GM20000 (cell line): ENCODE measurements at regions not wholly inside any gene's neighbourhood (a gene's known extent, or its start where the extent isn't known, plus 50 kb on each side); places are given as distances from the start of the nearest gene placed in this dataset.

ENCODE experiments used
- DNase-seq: peaks from one replicate; pipeline ENCODE4 v3.0.0; 2012; ENCODE audit warnings: low spot score
- TF ChIP-seq, protein P1 (sequence below): IDR thresholded peaks from 2 replicates; pipeline ENCODE4 v1.5.1; 2012; ENCODE audit warnings: mild to moderate bottlenecking, control low read depth; ENCODE audit errors: extremely low read depth, missing control alignments

DNA sequence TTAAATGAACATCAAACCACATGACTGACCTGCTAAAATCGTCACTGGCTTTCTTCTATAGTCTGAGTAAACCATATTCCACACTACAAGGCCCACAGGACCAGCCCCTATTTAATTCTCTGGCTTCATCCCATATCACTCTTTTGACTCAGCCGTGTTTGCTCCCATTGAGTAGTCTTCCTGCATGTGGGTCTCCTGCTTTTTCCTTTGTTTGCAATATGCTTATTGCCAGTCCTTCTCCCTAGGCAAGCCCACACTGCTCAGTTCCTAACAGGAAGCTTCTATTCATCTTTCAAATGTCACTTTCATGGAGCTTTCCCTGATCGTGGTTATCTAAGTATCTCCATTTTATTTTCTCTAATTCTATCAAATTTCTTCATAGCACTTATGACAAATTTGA, 329.6 kb downstream of the RAPGEF2 start:
- no peak for DNase-seq
- TF ChIP-seq, protein P1, sequence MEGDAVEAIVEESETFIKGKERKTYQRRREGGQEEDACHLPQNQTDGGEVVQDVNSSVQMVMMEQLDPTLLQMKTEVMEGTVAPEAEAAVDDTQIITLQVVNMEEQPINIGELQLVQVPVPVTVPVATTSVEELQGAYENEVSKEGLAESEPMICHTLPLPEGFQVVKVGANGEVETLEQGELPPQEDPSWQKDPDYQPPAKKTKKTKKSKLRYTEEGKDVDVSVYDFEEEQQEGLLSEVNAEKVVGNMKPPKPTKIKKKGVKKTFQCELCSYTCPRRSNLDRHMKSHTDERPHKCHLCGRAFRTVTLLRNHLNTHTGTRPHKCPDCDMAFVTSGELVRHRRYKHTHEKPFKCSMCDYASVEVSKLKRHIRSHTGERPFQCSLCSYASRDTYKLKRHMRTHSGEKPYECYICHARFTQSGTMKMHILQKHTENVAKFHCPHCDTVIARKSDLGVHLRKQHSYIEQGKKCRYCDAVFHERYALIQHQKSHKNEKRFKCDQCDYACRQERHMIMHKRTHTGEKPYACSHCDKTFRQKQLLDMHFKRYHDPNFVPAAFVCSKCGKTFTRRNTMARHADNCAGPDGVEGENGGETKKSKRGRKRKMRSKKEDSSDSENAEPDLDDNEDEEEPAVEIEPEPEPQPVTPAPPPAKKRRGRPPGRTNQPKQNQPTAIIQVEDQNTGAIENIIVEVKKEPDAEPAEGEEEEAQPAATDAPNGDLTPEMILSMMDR, result no peak

DNA sequence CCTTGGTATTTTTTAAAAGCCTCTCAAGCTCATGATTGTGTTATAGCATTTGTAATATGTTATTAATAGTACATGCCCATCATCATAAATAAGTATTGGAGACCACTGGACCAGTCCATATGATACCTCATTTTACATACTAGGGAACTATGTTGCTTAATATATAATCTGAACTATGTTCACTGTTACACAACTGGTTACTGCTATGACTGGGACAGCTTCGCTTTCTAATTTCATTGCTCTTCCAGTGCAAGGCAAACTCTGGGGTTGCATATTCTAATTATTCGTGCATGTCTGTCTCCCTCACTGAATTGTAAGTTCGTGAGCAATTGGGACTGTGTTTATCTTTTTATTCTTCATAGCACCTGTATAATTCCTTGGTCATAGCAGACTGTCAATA, 330.5 kb downstream of the RAPGEF2 start:
- no peak for DNase-seq
- TF ChIP-seq, protein P1, result no peak

DNA sequence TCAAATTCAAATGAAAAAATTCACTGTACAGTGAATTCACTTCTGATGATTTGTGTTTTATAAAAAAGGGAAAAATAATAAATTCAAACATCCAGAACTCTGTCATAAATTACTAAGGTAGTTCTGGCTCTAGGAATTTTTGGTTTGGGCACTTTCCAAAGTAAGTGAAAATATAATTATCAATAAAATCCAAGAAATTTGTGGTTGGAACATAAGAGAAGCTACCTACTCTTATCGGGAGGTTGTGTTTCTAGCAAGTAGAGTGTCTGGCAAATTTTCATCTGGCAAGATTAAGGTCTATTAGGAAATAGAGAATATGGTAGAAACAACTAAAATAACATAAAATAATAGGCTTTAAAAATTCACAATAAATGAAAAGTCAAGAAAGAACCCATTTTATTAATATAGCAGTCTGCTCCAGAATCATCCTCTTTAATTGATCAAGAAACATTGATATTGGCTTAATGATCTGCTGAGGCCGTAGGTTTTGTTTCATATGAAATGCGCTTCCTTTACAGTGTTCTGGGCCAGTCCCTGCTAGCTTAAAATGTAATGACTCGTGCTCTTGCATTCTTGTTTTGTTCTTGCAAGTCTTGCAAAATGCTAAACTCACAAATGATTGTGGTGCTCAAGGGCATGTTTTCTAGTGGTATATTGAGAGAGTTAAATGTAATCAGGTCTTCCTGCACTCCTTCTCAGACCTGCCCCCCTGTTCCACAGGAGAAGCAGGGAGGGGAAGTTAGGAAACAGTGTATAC, 331.4 kb downstream of the RAPGEF2 start:
- TF ChIP-seq, protein P1, result no peak
- DNase-seq, result no peak

DNA sequence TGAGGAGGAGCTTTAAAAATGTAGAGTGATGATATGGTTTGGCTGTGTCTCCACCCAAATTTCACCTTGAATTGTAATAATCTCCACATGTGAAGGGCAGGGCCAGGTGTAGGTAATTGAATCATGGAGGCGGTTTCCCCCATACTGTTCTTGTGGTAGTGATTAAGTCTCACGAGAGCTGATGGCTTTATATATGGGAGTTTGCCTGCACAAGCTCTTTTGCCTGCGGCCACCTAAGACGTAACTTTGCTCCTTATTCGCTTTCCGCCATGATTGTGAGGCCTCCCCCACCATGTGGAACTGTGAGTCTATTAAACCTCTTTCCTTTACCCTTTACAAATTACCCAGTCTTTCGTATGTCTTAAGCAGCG, 332.0 kb downstream of the RAPGEF2 start:
- DNase-seq, result no peak
- TF ChIP-seq, protein P1, result no peak

DNA sequence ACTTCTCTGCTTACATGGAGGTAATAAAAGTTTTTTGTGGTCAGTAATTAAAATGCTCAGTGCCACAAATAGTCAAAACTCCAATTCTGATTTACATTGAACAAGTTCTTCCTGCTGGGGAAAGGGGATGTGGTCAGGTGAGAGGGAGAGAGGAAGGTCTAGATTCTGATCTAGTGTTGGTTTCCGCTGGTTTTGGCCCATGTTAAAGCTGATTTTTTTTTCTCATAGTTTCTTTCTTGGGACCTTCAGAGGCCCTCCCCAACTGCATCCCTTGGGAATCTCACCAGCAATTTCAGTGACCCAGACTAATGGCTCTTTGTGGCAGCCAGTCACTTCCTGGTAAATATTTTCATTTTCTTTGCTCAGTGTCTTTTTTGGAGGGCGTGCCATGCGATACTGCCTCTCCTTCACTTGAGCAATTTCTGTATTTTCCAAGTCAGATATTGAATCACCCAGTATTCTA, 332.7 kb downstream of the RAPGEF2 start:
- DNase-seq, result no peak
- TF ChIP-seq, protein P1, result no peak

DNA sequence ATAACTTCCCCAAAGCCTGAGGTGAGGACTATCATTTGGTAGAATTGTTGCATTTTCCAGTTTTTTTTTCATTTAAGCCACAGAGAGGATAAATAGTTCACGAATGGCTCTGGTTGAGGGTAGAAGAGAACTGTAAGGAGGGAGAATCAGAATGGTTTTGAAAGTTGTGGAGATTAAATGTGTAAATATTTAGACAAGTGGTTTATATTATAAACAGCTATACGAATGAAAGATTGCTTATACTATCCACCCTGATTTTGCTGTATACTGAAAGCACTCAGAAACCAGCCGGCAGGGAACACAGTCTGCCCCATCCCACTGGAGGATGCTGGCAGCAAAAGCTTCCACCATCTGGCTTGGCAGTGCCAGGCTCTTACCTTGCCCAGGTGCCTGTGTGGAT, 341.1 kb downstream of the RAPGEF2 start:
- TF ChIP-seq, protein P1, result no peak
- DNase-seq, result no peak

DNA sequence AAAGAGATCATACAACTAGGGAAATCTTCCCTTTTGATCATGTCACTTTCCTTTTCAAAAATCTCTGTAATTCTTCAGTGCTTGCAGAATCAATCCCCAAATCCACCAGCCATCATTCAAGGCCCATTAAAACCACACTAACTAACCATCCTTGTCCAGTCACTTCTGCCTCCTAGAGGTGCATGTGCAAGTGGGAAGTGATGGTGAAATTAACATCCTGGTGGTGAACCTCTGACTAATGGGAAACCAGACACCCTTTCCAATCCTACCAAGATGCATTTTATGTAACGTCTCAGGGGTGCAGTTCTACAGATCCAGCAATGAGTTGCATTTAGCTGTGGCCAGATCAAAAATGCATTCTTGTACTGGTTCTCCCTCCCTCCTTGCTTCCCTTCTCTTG, 341.8 kb downstream of the RAPGEF2 start:
- TF ChIP-seq, protein P1, result no peak
- DNase-seq, result no peak
